Breast epithelium (tissue), 4 donors: ENCODE measurements at regions not wholly inside any gene's neighbourhood (a gene's known extent, or its start where the extent isn't known, plus 50 kb on each side); places are given as distances from the start of the nearest gene placed in this dataset.

Source experiments
- DNase-seq, 2 donors: peaks; one replicate each; pipeline ENCODE4 v3.0.0-alpha.2; 2019; ENCODE audit warnings: low spot score in 2 of 2
- H3K27ac ChIP-seq, 2 donors: fragments of 200-600 bp; sonication (generic) in 1 of 2; one replicate each; pipeline ENCODE4 v1.5.1; 2016 to 2019; ENCODE audit warnings: mild to moderate bottlenecking in 1 of 2
- H3K27me3 ChIP-seq, 2 donors: fragments of 200-600 bp; sonication (generic) in 1 of 2; one replicate each; pipeline versions ENCODE4 v1.5.1 to v1.6.0; 2017 to 2019; ENCODE audit warnings: control low read depth in 1 of 2, mild to moderate bottlenecking in 1 of 2
- H3K36me3 ChIP-seq: fragments of 200-600 bp; one replicate; pipeline ENCODE4 v1.5.1; 2019
- H3K4me1 ChIP-seq, 2 donors: fragments of 200-600 bp; sonication (generic); one replicate each; pipeline ENCODE4 v1.5.1; 2016 to 2019; ENCODE audit warnings: control low read depth in 1 of 2
- H3K4me3 ChIP-seq, 3 donors: fragments of 200-600 bp; sonication (generic); 1 replicate in 2 of 3; 2 replicates in 1 of 3; pipeline ENCODE4 v1.5.1; 2016 to 2019; ENCODE audit warnings: mild to moderate bottlenecking in 3 of 3, moderate library complexity in 2 of 3
- H3K9me3 ChIP-seq, 2 donors: fragments of 200-600 bp; sonication (generic) in 1 of 2; one replicate each; pipeline ENCODE4 v1.5.1; 2016 to 2019; ENCODE audit warnings: control low read depth in 1 of 2
- CTCF ChIP-seq, 3 donors: fragments of 450-650 bp; IDR thresholded peaks; one replicate each; pipeline ENCODE4 v1.5.1; 2016 to 2017; ENCODE audit warnings: antibody characterized with exemption in 3 of 3, mild to moderate bottlenecking in 3 of 3, moderate library complexity in 3 of 3
- POLR2A ChIP-seq: fragments of 450-650 bp; IDR thresholded peaks from one replicate; pipeline ENCODE4 v1.6.1; 2016; ENCODE audit warnings: antibody characterized with exemption, mild to moderate bottlenecking, moderate library complexity
- POLR2AphosphoS5 ChIP-seq, 3 donors: sonication (generic); formaldehyde crosslinking; IDR thresholded peaks; one replicate each; pipeline ENCODE4 v1.6.1; 2017; ENCODE audit warnings: antibody characterized with exemption in 3 of 3
- intact Hi-C: fragments of 100-400 bp; cut with DNase I; formaldehyde crosslinking; loops from one replicate; pipeline ENCODE4 v1.15.1; 2023; ENCODE audit warnings: low total_unique reads

GRCh38 chr3:26963361-26963743 lies 340.8 kb downstream of the LRRC3B start:
- TF ChIP-seq POLR2A (no peak), CTCF (IDR thresholded peaks at IDR 0.05) (no peak), POLR2AphosphoS5 (IDR thresholded peaks at IDR 0.05) (no peak)
- Histone ChIP-seq H3K4me1 (no peaks in the 10 kb centered on the region), H3K4me3 (no peak overlapping the region), H3K9me3 (no peaks in the 10 kb centered on the region), H3K36me3 (no peaks in the 10 kb centered on the region), H3K27ac (no peak overlapping the region), H3K27me3 (no peaks in the 10 kb centered on the region)
- intact Hi-C loops, result no loop called here
- DNase-seq, result no peak

GRCh38 chr3:26964313-26964712 lies 341.7 kb downstream of the LRRC3B start:
- H3K4me1 ChIP-seq, result no peaks in the 10 kb centered on the region
- intact Hi-C loops, result no loop called here
- H3K4me3 ChIP-seq, result no peak overlapping the region
- H3K36me3 ChIP-seq, result no peaks in the 10 kb centered on the region
- H3K9me3 ChIP-seq, result no peaks in the 10 kb centered on the region
- TF ChIP-seq POLR2AphosphoS5 (IDR thresholded peaks at IDR 0.05) (no peak), POLR2A (no peak), CTCF (IDR thresholded peaks at IDR 0.05) (no peak)
- no peak overlapping the region for H3K27ac ChIP-seq
- H3K27me3 ChIP-seq, result no peaks in the 10 kb centered on the region
- DNase-seq, result no peak

GRCh38 chr3:26964836-26965235 lies 342.3 kb downstream of the LRRC3B start:
- TF ChIP-seq POLR2A (no peak), POLR2AphosphoS5 (IDR thresholded peaks at IDR 0.05) (no peak), CTCF (IDR thresholded peaks at IDR 0.05) (no peak)
- DNase-seq, result no peak
- intact Hi-C loops, result no loop called here
- H3K4me3 ChIP-seq, result no peak overlapping the region
- no peaks in the 10 kb centered on the region for H3K9me3 ChIP-seq
- H3K4me1 ChIP-seq, result no peaks in the 10 kb centered on the region
- H3K36me3 ChIP-seq, result no peaks in the 10 kb centered on the region
- no peaks in the 10 kb centered on the region for H3K27me3 ChIP-seq
- no peak overlapping the region for H3K27ac ChIP-seq

- no peaks in the 10 kb centered on the region for H3K27me3 ChIP-seq
Measured at GRCh38 chr3:26967501-26967900, 344.9 kb downstream of the LRRC3B start.

More at GRCh38 chr3:26967501-26967900, 344.9 kb downstream of the LRRC3B start:
- Histone ChIP-seq H3K4me3 (no peak overlapping the region), H3K9me3 (no peaks in the 10 kb centered on the region), H3K4me1 (no peaks in the 10 kb centered on the region), H3K36me3 (no peaks in the 10 kb centered on the region), H3K27ac (no peak overlapping the region)
- no peak for DNase-seq
- TF ChIP-seq CTCF (IDR thresholded peaks at IDR 0.05), result no peak
- TF ChIP-seq POLR2A, result no peak
- TF ChIP-seq POLR2AphosphoS5 (IDR thresholded peaks at IDR 0.05), result no peak
- intact Hi-C loops, result no loop called here
